Left lung (tissue), 4 donors: ENCODE measurements at regions not wholly inside any gene's neighbourhood (a gene's known extent, or its start where the extent isn't known, plus 50 kb on each side); places are given as distances from the start of the nearest gene placed in this dataset.

Source experiments
- ATAC-seq: fragments of 200-7000 bp; cut with Tn5 transposase; one replicate; pipeline ENCODE4 v1.9.1; 2020; ENCODE audit warnings: moderate library complexity
- DNase-seq, 4 donors: peaks; one replicate each; pipeline ENCODE4 v3.0.0-alpha.2; 2013 to 2020
- H3K27ac ChIP-seq, 2 donors: fragments of 200-600 bp; sonication (generic) in 1 of 2; one replicate each; pipeline versions ENCODE4 v1.5.0 to v1.8.0; 2020 to 2021
- H3K27me3 ChIP-seq, 2 donors: fragments of 200-600 bp; sonication (generic) in 1 of 2; one replicate each; pipeline versions ENCODE4 v1.5.0 to v1.8.0; 2020 to 2021
- H3K36me3 ChIP-seq, 2 donors: fragments of 200-600 bp; sonication (generic) in 1 of 2; one replicate each; pipeline versions ENCODE4 v1.5.0 to v1.8.0; 2020 to 2021
- H3K4me1 ChIP-seq, 2 donors: fragments of 200-600 bp; one replicate each; pipeline ENCODE4 v1.8.0; 2021
- H3K4me3 ChIP-seq, 2 donors: fragments of 200-600 bp; sonication (generic) in 1 of 2; one replicate each; pipeline versions ENCODE4 v1.5.0 to v1.8.0; 2020 to 2021; ENCODE audit warnings: mild to moderate bottlenecking in 1 of 2
- H3K9me3 ChIP-seq, 2 donors: fragments of 200-600 bp; sonication (generic) in 1 of 2; one replicate each; pipeline versions ENCODE4 v1.5.0 to v1.8.0; 2020 to 2021
- intact Hi-C, 2 donors: fragments of 100-400 bp; cut with DNase I; formaldehyde crosslinking; loops; one replicate each; pipeline versions ENCODE4 v1.11.2 to v1.14.2; 2022
- TF ChIP-seq, protein P1 (sequence below), 2 donors: fragments of 200-600 bp; sonication (generic) in 1 of 2; IDR thresholded peaks; one replicate each; pipeline versions ENCODE4 v1.5.0 to v1.8.0; 2021; ENCODE audit warnings: antibody characterized with exemption in 2 of 2
- donor health status: DM: no; HTN: yes; CAD: no.
- donor health status: DM: no; HTN: no; CAD: no.

DNA sequence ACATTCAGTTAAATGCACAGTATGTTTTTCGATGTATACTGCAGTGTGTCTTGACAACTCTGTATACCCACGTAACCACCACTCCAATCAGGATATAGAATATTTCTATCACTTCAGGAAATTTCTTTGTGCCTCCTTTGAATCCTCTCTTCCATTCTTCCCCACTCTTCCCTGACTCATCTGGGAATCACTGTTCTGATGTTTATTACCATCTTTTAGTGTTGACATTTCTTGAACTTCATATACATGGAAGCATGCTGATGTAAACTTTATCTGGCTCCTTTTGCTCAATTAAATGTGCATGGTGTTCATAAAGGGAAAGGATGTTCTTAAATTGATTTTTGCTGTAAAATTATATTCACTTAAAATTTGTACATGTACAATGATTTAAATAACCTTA is 319.9 kb downstream of the PCDH7 start:
- TF ChIP-seq, protein P1, sequence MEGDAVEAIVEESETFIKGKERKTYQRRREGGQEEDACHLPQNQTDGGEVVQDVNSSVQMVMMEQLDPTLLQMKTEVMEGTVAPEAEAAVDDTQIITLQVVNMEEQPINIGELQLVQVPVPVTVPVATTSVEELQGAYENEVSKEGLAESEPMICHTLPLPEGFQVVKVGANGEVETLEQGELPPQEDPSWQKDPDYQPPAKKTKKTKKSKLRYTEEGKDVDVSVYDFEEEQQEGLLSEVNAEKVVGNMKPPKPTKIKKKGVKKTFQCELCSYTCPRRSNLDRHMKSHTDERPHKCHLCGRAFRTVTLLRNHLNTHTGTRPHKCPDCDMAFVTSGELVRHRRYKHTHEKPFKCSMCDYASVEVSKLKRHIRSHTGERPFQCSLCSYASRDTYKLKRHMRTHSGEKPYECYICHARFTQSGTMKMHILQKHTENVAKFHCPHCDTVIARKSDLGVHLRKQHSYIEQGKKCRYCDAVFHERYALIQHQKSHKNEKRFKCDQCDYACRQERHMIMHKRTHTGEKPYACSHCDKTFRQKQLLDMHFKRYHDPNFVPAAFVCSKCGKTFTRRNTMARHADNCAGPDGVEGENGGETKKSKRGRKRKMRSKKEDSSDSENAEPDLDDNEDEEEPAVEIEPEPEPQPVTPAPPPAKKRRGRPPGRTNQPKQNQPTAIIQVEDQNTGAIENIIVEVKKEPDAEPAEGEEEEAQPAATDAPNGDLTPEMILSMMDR (IDR thresholded peaks at IDR 0.05): no peak
- no peak overlapping the region for H3K4me3 ChIP-seq
- ATAC-seq (no peak), DNase-seq (no peak)
- no peaks in the 10 kb centered on the region for H3K9me3 ChIP-seq
- no peaks in the 10 kb centered on the region for H3K36me3 ChIP-seq
- no peaks in the 10 kb centered on the region for H3K4me1 ChIP-seq
- intact Hi-C loops: no loop called here
- H3K27ac ChIP-seq: no peak overlapping the region
- no peaks in the 10 kb centered on the region for H3K27me3 ChIP-seq

DNA sequence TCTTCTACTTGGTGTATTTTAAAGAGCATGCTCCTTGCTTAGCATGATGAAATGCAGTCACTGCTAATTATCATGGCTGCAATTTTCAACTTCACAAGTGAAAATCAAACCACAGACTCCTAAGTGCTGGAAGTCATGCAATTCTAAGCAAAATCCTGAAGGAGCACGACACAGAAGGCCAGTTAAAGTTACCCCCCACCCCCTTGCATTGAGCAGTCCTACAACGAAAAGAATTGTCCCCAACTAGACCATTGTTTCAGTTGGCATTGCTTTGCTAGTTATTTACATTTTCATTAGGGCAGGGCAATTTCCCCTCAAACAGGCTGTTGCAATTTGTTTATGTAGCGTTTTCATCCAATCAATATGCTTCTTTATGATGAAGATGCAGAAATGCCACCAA is 321.2 kb downstream of the PCDH7 start:
- TF ChIP-seq, protein P1 (IDR thresholded peaks at IDR 0.05): no peak
- Histone ChIP-seq H3K4me3 (no peak overlapping the region), H3K9me3 (no peaks in the 10 kb centered on the region), H3K4me1 (no peaks in the 10 kb centered on the region), H3K36me3 (no peaks in the 10 kb centered on the region), H3K27ac (no peak overlapping the region), H3K27me3 (no peaks in the 10 kb centered on the region)
- intact Hi-C loops: no loop called here
- ATAC-seq (no peak), DNase-seq (no peak)

GRCh38 chr4:31041853-31042252 is 321.7 kb downstream of the PCDH7 start:
- ATAC-seq (no peak), DNase-seq (no peak)
- TF ChIP-seq, protein P1 (IDR thresholded peaks at IDR 0.05): no peak
- no peaks in the 10 kb centered on the region for H3K27me3 ChIP-seq
- H3K4me3 ChIP-seq: no peak overlapping the region
- no peaks in the 10 kb centered on the region for H3K9me3 ChIP-seq
- H3K27ac ChIP-seq: no peak overlapping the region
- intact Hi-C loops: no loop called here
- no peaks in the 10 kb centered on the region for H3K4me1 ChIP-seq
- H3K36me3 ChIP-seq: no peaks in the 10 kb centered on the region

DNA sequence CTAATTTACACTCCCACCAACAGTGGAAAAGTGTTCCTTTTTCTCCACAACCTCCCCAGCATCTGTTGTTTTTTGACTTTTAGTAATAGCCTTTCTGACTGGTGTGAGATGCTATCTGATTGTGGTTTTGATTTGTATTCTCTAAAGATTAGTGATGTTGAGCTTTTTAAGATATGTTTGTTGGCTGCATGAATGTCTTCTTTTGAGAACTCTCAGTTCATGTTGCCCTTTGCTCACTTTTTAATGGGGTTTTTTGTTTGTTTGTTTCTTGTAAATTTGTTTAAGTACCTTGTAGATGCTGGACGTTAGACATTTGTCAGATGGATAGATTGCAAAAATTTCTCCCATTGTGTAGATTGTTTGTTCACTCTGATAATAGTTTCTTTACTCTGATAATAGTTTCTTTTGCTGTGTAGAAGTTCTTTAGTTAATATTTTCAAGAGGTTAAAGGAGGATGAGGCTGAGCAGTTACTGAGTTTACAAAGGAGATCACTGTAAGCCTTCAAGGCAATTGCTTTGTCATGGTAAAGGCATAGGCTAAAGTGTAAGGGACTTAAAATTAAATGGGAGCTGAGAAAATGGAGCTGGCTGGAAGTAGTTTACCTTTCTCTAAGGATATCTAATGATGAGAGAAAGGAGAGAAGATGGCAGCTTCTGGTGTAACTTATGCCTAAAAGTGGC is 323.4 kb downstream of the PCDH7 start:
- ATAC-seq (no peak), DNase-seq (no peak)
- no peaks in the 10 kb centered on the region for H3K27me3 ChIP-seq
- TF ChIP-seq, protein P1 (IDR thresholded peaks at IDR 0.05): no peak
- H3K9me3 ChIP-seq: no peaks in the 10 kb centered on the region
- no peaks in the 10 kb centered on the region for H3K36me3 ChIP-seq
- intact Hi-C loops: no loop called here
- H3K4me3 ChIP-seq: no peak overlapping the region
- H3K4me1 ChIP-seq: no peaks in the 10 kb centered on the region
- H3K27ac ChIP-seq: no peak overlapping the region

GRCh38 chr4:31045151-31045550 is 325.0 kb downstream of the PCDH7 start:
- no peak for ATAC-seq
- no peak for DNase-seq
- Histone ChIP-seq H3K4me1 (no peaks in the 10 kb centered on the region), H3K27me3 (no peaks in the 10 kb centered on the region), H3K9me3 (no peaks in the 10 kb centered on the region), H3K4me3 (no peak overlapping the region), H3K27ac (no peak overlapping the region), H3K36me3 (no peaks in the 10 kb centered on the region)
- intact Hi-C loops: no loop called here
- TF ChIP-seq, protein P1 (IDR thresholded peaks at IDR 0.05): no peak
